ENCODE measurements at regions not wholly inside any gene's neighbourhood (a gene's known extent, or its start where the extent isn't known, plus 50 kb on each side); places are given as distances from the start of the nearest gene placed in this dataset.

- DNase-seq (ENCODE audit: low spot score) = no peak
- TF ChIP-seq, protein P1, sequence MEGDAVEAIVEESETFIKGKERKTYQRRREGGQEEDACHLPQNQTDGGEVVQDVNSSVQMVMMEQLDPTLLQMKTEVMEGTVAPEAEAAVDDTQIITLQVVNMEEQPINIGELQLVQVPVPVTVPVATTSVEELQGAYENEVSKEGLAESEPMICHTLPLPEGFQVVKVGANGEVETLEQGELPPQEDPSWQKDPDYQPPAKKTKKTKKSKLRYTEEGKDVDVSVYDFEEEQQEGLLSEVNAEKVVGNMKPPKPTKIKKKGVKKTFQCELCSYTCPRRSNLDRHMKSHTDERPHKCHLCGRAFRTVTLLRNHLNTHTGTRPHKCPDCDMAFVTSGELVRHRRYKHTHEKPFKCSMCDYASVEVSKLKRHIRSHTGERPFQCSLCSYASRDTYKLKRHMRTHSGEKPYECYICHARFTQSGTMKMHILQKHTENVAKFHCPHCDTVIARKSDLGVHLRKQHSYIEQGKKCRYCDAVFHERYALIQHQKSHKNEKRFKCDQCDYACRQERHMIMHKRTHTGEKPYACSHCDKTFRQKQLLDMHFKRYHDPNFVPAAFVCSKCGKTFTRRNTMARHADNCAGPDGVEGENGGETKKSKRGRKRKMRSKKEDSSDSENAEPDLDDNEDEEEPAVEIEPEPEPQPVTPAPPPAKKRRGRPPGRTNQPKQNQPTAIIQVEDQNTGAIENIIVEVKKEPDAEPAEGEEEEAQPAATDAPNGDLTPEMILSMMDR (IDR thresholded peaks at IDR 0.05; ENCODE audit: borderline replicate concordance, control extremely low read depth, extremely low read depth, insufficient read depth, missing control alignments) = no peak
- in situ Hi-C loops (cut with MboI; ENCODE audit: low sequenced_read_pairs, unreplicated experiment) = no loop called here
Measured at GRCh38 chr6:110558575-110558974, 82.2 kb upstream of the SLC22A16 start.

DNA sequence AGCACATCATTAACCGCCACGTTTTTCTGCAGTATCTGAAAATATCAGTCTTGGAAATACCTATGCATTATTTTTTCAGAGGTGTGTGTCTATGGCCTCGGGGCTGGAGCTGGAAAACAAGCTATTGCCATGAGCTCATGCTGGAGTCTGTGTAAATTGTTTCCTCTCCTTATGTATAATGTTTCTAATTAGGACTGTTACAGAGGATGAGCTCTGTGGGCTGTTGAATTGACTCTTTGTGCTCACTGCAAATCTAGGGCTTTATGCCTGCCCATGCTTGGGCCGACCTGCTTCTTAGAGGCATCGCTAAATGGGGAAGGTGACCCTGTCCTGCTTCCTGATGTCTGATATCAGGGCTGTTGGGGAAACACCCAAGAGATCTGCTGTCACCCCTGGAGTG lies 80.8 kb upstream of the SLC22A16 start:
- TF ChIP-seq, protein P1 (IDR thresholded peaks at IDR 0.05; ENCODE audit: borderline replicate concordance, control extremely low read depth, extremely low read depth, insufficient read depth, missing control alignments) = no peak
- DNase-seq (ENCODE audit: low spot score) = no peak
- in situ Hi-C loops (cut with MboI; ENCODE audit: low sequenced_read_pairs, unreplicated experiment) = no loop called here

DNA sequence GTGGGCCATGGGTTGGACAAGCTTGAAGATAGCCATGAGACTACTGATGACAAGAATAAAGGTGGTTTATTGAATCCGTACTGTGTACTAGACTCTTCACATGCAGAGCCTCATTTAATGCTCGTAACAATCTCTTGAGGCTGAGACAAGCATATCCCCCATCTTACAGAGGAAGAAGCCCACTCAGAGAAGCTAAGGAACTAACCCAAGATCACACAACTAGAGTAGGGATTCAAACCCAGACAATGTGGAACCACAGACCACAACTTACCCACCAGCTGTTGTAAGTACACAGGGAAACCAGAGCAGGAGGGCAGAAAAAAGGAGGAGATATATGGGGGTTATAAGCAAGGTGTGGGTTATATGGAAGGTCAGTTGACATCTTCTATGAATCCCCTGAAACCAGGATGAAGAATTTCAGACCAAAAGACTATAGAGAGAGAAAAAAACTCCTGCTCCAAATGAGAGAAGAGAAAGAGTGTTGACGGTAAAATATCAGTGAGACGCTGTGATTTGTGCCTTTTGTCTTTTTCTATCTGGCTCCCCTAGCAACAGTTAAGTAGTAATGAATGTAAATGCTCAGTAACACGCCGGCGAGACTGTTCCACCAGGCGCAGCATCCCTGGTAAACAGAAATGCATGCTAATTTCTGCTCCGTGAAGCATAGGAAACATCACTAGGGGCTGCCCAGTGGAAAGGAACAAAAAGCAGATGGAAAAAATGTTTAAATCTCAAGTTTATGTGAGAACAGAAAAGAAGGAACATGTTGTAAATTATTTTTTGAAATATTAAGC lies 80.1 kb upstream of the SLC22A16 start:
- in situ Hi-C loops (cut with MboI; ENCODE audit: low sequenced_read_pairs, unreplicated experiment) = no loop called here
- no peak for DNase-seq (ENCODE audit: low spot score)
- TF ChIP-seq, protein P1 (IDR thresholded peaks at IDR 0.05; ENCODE audit: borderline replicate concordance, control extremely low read depth, extremely low read depth, insufficient read depth, missing control alignments) = no peak

DNA sequence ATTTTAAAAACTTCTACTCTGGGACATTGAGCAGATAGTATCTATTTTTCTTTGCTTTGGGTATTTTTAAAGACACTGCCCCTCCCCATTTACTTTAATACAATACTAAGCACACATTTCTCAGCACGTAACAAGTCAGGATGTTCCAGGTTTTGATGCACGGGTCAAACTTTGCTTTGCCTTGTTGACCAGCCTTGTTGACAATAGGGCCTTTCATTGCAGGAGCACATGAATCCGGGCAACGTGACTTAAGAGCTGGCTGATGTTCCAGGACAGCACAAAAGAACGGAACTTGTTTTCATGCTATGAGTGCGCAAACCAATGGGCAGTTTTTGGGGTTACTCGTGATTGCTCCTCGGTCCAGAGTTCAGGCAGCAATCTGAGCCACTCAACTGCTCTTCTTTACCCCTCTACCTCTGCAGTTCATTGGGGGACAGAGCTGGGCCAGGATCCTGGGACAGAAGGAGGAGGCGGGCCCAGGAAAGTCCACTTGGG lies 78.6 kb upstream of the SLC22A16 start:
- DNase-seq (ENCODE audit: low spot score) = no peak
- TF ChIP-seq, protein P1 (IDR thresholded peaks at IDR 0.05; ENCODE audit: borderline replicate concordance, control extremely low read depth, extremely low read depth, insufficient read depth, missing control alignments) = no peak
- in situ Hi-C loops (cut with MboI; ENCODE audit: low sequenced_read_pairs, unreplicated experiment) = no loop called here

DNA sequence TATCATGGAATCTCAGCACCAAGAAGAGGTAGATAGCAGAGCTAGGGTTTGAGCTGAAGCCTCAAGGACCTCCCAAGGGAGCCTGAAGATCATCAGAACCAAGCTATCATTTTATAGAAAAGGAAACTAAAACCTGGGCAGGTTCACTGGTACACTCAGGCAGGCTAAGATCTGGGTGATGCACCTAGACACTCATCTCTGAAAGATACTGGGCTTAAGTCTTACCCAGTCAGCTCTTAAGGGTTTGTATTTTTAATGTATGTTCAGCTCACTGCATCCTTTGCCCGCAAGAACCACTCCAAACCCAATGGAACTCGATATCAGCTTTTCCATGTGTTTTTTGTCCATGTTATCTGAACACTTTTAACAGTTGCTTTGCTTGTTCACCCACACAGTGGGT lies 78.0 kb upstream of the SLC22A16 start:
- DNase-seq (ENCODE audit: low spot score) = no peak
- in situ Hi-C loops (cut with MboI; ENCODE audit: low sequenced_read_pairs, unreplicated experiment) = no loop called here
- TF ChIP-seq, protein P1 (IDR thresholded peaks at IDR 0.05; ENCODE audit: borderline replicate concordance, control extremely low read depth, extremely low read depth, insufficient read depth, missing control alignments) = no peak

DNA sequence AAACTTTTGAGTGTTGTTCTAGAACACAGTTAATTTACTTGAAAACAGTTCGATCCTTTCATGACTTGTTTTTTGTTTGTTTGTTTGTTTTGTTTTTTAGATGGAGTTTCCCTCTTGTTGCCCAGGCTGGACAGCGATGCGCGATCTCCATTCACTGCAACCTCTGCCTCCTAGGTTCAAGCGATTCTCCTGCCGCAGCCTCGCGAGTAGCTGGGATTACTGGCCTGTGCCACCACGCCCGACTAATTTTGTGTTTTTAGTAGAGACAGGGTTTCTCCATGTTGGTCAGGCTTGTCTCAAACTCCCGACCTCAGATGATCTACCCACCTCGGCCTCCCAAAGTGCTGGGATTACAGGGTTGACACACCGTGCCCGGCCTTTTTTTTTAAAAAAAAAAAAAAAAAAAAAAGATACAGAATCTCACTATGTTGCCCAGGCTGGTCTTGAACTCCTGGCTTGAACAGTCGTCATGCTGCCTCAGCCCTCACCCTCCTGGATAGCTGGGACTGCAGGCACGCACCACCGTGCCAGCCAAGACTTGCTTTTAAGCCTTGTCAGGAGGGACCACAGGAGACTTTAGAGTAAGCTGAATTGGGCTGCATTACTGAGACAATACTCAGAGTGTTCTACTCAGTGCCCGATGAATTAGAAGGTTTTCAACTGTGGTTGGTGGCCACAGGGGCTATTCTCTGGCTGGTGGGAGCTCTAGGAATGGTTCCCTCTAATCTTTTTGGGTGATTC lies 76.7 kb upstream of the SLC22A16 start:
- DNase-seq (ENCODE audit: low spot score) = no peak
- TF ChIP-seq, protein P1 (IDR thresholded peaks at IDR 0.05; ENCODE audit: borderline replicate concordance, control extremely low read depth, extremely low read depth, insufficient read depth, missing control alignments) = no peak
- in situ Hi-C loops (cut with MboI; ENCODE audit: low sequenced_read_pairs, unreplicated experiment) = no loop called here
